Neural cell (in vitro differentiated cells): ENCODE measurements at regions not wholly inside any gene's neighbourhood (a gene's known extent, or its start where the extent isn't known, plus 50 kb on each side); places are given as distances from the start of the nearest gene placed in this dataset.

Experiments used
- EP300 ChIP-seq: fragments of 450-650 bp; conservative IDR thresholded peaks from 2 replicates; pipeline ENCODE4 v1.6.1; 2014; ENCODE audit warnings: antibody characterized with exemption, mild to moderate bottlenecking, moderate library complexity; ENCODE audit not compliant: poor library complexity, severe bottlenecking
- EZH2 ChIP-seq: fragments of 200-600, 300-800 bp; shearing (Covaris generic), sonication (generic); IDR thresholded peaks from 2 replicates; pipeline ENCODE4 v1.6.1; 2014; ENCODE audit warnings: antibody characterized with exemption, low read length, borderline replicate concordance, mild to moderate bottlenecking; ENCODE audit not compliant: insufficient read depth, poor library complexity, severe bottlenecking
- MXI1 ChIP-seq: fragments of 450-650 bp; conservative IDR thresholded peaks from 2 replicates; pipeline ENCODE4 v1.6.1; 2014; ENCODE audit warnings: antibody characterized with exemption, mild to moderate bottlenecking; ENCODE audit not compliant: poor library complexity, severe bottlenecking
- POLR2AphosphoS5 ChIP-seq: IDR thresholded peaks from 2 replicates; pipeline ENCODE4 v1.6.1; 2012
- RAD21 ChIP-seq: fragments of 450-650 bp; conservative IDR thresholded peaks from 2 replicates; pipeline ENCODE4 v1.6.1; 2014; ENCODE audit warnings: antibody characterized with exemption, mild to moderate bottlenecking, moderate library complexity
- TAF1 ChIP-seq: IDR thresholded peaks from 2 replicates; pipeline ENCODE4 v1.6.1; 2012; ENCODE audit warnings: low read depth
- TF ChIP-seq, protein P1 (sequence below): fragments of 450-650 bp; IDR thresholded peaks from 2 replicates; pipeline ENCODE4 v1.5.1; 2014; ENCODE audit warnings: antibody characterized with exemption, mild to moderate bottlenecking, moderate library complexity; ENCODE audit not compliant: poor library complexity, severe bottlenecking
- TF ChIP-seq, protein P2 (sequence below): IDR thresholded peaks from 2 replicates; pipeline ENCODE4 v1.6.1; 2012; ENCODE audit warnings: borderline replicate concordance

DNA sequence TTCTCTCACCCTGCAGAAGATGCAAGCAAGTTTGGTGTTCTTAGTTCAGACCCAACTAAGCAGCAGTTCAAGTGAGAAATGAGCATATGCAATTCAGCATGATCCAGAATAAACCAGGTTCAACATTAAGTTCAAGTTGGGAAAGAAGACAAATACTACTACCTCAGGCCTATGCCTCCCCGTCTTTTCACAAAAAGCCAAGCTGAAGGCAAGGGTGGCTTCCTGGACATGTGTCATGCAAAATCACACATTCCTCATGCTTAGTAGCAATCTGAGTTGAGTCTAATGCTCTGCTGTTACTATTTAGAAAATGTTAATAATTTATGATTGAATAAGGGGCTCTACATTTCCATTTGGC, 453.4 kb upstream of the GRAMD2B start:
- TF ChIP-seq MXI1 (no peak), EZH2 (no peak), RAD21 (no peak), EP300 (no peak), TAF1 (no peak), POLR2AphosphoS5 (no peak)
- TF ChIP-seq, protein P1, sequence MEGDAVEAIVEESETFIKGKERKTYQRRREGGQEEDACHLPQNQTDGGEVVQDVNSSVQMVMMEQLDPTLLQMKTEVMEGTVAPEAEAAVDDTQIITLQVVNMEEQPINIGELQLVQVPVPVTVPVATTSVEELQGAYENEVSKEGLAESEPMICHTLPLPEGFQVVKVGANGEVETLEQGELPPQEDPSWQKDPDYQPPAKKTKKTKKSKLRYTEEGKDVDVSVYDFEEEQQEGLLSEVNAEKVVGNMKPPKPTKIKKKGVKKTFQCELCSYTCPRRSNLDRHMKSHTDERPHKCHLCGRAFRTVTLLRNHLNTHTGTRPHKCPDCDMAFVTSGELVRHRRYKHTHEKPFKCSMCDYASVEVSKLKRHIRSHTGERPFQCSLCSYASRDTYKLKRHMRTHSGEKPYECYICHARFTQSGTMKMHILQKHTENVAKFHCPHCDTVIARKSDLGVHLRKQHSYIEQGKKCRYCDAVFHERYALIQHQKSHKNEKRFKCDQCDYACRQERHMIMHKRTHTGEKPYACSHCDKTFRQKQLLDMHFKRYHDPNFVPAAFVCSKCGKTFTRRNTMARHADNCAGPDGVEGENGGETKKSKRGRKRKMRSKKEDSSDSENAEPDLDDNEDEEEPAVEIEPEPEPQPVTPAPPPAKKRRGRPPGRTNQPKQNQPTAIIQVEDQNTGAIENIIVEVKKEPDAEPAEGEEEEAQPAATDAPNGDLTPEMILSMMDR = no peak
- TF ChIP-seq, protein P2, sequence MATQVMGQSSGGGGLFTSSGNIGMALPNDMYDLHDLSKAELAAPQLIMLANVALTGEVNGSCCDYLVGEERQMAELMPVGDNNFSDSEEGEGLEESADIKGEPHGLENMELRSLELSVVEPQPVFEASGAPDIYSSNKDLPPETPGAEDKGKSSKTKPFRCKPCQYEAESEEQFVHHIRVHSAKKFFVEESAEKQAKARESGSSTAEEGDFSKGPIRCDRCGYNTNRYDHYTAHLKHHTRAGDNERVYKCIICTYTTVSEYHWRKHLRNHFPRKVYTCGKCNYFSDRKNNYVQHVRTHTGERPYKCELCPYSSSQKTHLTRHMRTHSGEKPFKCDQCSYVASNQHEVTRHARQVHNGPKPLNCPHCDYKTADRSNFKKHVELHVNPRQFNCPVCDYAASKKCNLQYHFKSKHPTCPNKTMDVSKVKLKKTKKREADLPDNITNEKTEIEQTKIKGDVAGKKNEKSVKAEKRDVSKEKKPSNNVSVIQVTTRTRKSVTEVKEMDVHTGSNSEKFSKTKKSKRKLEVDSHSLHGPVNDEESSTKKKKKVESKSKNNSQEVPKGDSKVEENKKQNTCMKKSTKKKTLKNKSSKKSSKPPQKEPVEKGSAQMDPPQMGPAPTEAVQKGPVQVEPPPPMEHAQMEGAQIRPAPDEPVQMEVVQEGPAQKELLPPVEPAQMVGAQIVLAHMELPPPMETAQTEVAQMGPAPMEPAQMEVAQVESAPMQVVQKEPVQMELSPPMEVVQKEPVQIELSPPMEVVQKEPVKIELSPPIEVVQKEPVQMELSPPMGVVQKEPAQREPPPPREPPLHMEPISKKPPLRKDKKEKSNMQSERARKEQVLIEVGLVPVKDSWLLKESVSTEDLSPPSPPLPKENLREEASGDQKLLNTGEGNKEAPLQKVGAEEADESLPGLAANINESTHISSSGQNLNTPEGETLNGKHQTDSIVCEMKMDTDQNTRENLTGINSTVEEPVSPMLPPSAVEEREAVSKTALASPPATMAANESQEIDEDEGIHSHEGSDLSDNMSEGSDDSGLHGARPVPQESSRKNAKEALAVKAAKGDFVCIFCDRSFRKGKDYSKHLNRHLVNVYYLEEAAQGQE = no peak
